IPS-20b (cell line): ENCODE measurements at regions not wholly inside any gene's neighbourhood (a gene's known extent, or its start where the extent isn't known, plus 50 kb on each side); places are given as distances from the start of the nearest gene placed in this dataset.

ENCODE experiments used
- H3K27ac ChIP-seq: one replicate; pipeline ENCODE4 v1.5.1; 2013; ENCODE audit warnings: low read length
- H3K27me3 ChIP-seq: 2 replicates; pipeline ENCODE4 v1.6.1; 2013; ENCODE audit warnings: mild to moderate bottlenecking, low read length, inconsistent platforms; ENCODE audit not compliant: insufficient read depth
- H3K36me3 ChIP-seq: 2 replicates; pipeline ENCODE4 v1.6.1; 2013; ENCODE audit warnings: low read depth, mild to moderate bottlenecking, inconsistent platforms, low read length, moderate library complexity; ENCODE audit not compliant: insufficient read depth
- H3K4me1 ChIP-seq: 2 replicates; pipeline ENCODE4 v1.6.1; 2013; ENCODE audit warnings: mild to moderate bottlenecking, control low read depth, inconsistent platforms, low read length, moderate library complexity; ENCODE audit not compliant: insufficient read depth
- H3K4me3 ChIP-seq: 2 replicates; pipeline ENCODE4 v1.5.1; 2013; ENCODE audit warnings: mild to moderate bottlenecking, low read length, inconsistent platforms
- H3K9ac ChIP-seq: 2 replicates; pipeline ENCODE4 v1.6.1; 2013; ENCODE audit warnings: low read depth, mild to moderate bottlenecking, inconsistent platforms, low read length, moderate library complexity
- H3K9me3 ChIP-seq: 2 replicates; pipeline ENCODE4 v1.6.1; 2013; ENCODE audit warnings: mild to moderate bottlenecking, low read depth, low read length, inconsistent platforms; ENCODE audit not compliant: insufficient read depth

- no peak overlapping the region for H3K9ac ChIP-seq
Measured at GRCh38 chr2:42842466-42842865, 50.1 kb upstream of the HAAO start.

More at GRCh38 chr2:42842466-42842865, 50.1 kb upstream of the HAAO start:
- Histone ChIP-seq H3K36me3 (no peaks in the 10 kb centered on the region), H3K9me3 (no peaks in the 10 kb centered on the region), H3K27ac (no peak overlapping the region), H3K4me1 (no peaks in the 10 kb centered on the region; the same call in 1 of the 2 replicates), H3K27me3 (no peaks in the 10 kb centered on the region), H3K4me3 (no peak overlapping the region)
